Upper lobe of right lung (tissue), 1 donor: ENCODE measurements at regions not wholly inside any gene's neighbourhood (a gene's known extent, or its start where the extent isn't known, plus 50 kb on each side); places are given as distances from the start of the nearest gene placed in this dataset.
A peak's percentile ranks its signal among the peaks of the same experiment; 100 is the strongest.
"Not testable (repeated sequence)": the region's sequence is repeated elsewhere in the genome, so short reads cannot be mapped to it uniquely, and the experiment has no call there.

Experiments used
- ATAC-seq: fragments of 200-7000 bp; cut with Tn5 transposase; one replicate; pipeline ENCODE4 v1.9.1; 2020; ENCODE audit warnings: mild to moderate bottlenecking, moderate library complexity
- DNase-seq: peaks from one replicate; pipeline ENCODE4 v3.0.0-alpha.2; 2020
- H3K27ac ChIP-seq: fragments of 200-600 bp; one replicate; pipeline ENCODE4 v1.8.0; 2022
- H3K27me3 ChIP-seq: fragments of 200-600 bp; one replicate; pipeline ENCODE4 v1.8.0; 2022; ENCODE audit warnings: mild to moderate bottlenecking
- H3K36me3 ChIP-seq: fragments of 200-600 bp; one replicate; pipeline ENCODE4 v1.8.0; 2022
- H3K4me1 ChIP-seq: fragments of 200-600 bp; one replicate; pipeline ENCODE4 v1.8.0; 2022
- H3K4me3 ChIP-seq: fragments of 200-600 bp; one replicate; pipeline ENCODE4 v1.8.0; 2022; ENCODE audit warnings: mild to moderate bottlenecking
- H3K9me3 ChIP-seq: fragments of 200-600 bp; one replicate; pipeline ENCODE4 v1.8.0; 2022
- intact Hi-C: fragments of 100-400 bp; cut with DNase I; formaldehyde crosslinking; loops from one replicate; pipeline ENCODE4 v1.11.0; 2022
- TF ChIP-seq, protein P1 (sequence below): fragments of 200-600 bp; IDR thresholded peaks from one replicate; pipeline ENCODE4 v1.8.0; 2022; ENCODE audit warnings: antibody characterized with exemption
- donor health status: DM: no; HTN: yes; CAD: no; lungs with severe emphysema.

DNA sequence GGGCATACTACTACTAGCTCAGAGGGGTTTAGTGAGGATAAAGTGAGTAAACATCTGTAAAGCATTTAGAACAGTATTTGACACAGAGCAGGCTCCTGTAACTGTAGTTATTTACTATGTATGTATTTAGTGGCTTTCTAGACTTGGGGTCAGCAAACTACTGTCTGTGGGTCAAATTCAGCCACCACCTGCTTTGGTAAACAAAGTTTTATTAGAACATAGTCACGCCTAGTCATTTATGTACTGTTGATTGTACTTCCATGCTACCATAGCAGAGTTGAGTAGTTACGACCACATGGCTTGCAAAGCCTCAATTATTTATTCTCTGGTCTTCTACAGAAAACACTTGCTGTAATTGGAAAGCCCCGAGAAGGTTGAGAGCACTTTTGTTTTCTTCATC, 248.5 kb upstream of the PLPP4 start:
- Histone ChIP-seq H3K4me3 (no peak overlapping the region), H3K4me1 (no peaks in the 10 kb centered on the region), H3K27ac (no peak overlapping the region), H3K27me3 (no peaks in the 10 kb centered on the region), H3K36me3 (no peaks in the 10 kb centered on the region), H3K9me3 (no peaks in the 10 kb centered on the region)
- TF ChIP-seq, protein P1, sequence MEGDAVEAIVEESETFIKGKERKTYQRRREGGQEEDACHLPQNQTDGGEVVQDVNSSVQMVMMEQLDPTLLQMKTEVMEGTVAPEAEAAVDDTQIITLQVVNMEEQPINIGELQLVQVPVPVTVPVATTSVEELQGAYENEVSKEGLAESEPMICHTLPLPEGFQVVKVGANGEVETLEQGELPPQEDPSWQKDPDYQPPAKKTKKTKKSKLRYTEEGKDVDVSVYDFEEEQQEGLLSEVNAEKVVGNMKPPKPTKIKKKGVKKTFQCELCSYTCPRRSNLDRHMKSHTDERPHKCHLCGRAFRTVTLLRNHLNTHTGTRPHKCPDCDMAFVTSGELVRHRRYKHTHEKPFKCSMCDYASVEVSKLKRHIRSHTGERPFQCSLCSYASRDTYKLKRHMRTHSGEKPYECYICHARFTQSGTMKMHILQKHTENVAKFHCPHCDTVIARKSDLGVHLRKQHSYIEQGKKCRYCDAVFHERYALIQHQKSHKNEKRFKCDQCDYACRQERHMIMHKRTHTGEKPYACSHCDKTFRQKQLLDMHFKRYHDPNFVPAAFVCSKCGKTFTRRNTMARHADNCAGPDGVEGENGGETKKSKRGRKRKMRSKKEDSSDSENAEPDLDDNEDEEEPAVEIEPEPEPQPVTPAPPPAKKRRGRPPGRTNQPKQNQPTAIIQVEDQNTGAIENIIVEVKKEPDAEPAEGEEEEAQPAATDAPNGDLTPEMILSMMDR = no peak
- intact Hi-C loops = no loop called here
- no peak for ATAC-seq
- no peak for DNase-seq

DNA sequence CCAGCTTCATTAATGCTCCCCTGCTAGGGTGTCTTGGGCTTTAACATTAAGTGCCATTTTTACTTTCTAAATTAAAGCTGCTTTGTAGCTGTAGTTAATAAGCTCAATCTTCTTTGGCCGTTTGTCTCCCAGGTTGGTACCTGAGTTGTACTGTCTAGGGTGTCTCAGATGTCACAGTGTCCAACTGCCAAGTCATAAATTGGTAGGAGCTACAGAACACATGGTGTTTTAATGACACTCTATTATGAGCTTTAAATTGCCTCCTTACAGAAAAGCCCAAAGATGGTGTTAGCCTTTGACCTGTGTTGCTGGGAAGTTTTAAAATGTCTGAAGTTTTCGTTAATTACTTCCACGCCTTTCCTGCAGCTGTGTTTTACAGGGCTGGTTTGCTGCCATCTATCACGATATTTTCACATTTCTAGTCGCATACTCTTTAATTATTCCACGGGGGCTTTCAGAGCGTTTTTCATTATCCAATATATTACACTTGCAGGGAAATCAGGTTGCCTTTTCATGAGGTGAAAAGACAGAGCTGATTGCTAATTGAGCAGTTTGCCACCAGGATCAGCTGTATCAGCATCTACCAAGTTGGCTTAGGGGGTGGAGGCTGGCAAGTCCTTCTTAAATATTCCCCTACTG, 247.8 kb upstream of the PLPP4 start:
- DNase-seq (no peak), ATAC-seq (no peak)
- Histone ChIP-seq H3K4me1 (no peaks in the 10 kb centered on the region), H3K36me3 (no peaks in the 10 kb centered on the region), H3K27ac (no peak overlapping the region), H3K4me3 (no peak overlapping the region), H3K27me3 (no peaks in the 10 kb centered on the region), H3K9me3 (no peaks in the 10 kb centered on the region)
- TF ChIP-seq, protein P1 = no peak
- intact Hi-C loops = no loop called here

DNA sequence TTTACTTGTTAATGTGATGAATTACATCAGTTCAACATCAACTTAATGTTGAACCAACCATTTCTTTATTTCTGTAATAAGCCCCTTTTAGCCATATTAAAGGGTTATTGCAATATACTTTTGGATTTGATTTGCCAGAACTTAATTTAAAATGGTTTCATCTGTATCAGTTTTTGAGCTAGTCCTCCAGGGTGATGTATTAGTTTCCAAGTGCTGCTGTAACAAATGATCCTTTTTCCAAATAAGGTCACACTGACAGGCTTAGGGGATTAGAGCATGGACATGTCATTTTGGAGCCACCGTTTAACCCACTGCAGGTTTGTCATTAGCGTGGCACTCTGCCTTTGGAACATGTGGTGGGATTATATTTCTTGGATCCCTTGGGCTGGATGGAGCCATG, 244.8 kb upstream of the PLPP4 start:
- no peak for ATAC-seq
- TF ChIP-seq, protein P1 = no peak
- intact Hi-C loops = no loop called here

DNA sequence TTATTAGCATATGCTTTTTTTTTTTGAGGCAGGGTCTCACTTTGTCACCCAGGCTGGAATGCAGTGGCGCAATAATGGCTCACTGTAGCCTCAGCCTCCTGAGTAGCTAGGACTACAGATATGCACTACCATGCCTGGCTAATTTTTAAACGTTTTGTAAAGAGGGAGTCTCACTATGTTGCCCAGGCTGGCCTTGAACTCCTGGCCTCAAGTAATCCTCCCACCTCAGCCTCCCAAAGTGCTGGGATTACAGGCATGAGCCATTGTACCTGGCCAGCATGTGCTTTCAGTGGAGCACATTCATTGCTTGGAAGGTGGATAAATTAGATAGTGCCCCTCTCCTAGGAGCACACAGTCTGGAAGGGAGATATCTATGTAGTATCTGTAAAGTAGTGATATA, 243.7 kb upstream of the PLPP4 start:
- H3K4me1 ChIP-seq, intact Hi-C loops, H3K27me3 ChIP-seq, H3K4me3 ChIP-seq, DNase-seq, H3K27ac ChIP-seq, H3K9me3 ChIP-seq, ATAC-seq, H3K36me3 ChIP-seq: not testable (repeated sequence)

More for the DNA sequence above, 244.8 kb upstream of the PLPP4 start:
- Histone ChIP-seq H3K36me3 (no peaks in the 10 kb centered on the region), H3K4me1 (no peaks in the 10 kb centered on the region), H3K27me3 (no peaks in the 10 kb centered on the region), H3K27ac (no peak overlapping the region), H3K4me3 (no peak overlapping the region), H3K9me3 (no peaks in the 10 kb centered on the region)
- DNase-seq = no peak

DNA sequence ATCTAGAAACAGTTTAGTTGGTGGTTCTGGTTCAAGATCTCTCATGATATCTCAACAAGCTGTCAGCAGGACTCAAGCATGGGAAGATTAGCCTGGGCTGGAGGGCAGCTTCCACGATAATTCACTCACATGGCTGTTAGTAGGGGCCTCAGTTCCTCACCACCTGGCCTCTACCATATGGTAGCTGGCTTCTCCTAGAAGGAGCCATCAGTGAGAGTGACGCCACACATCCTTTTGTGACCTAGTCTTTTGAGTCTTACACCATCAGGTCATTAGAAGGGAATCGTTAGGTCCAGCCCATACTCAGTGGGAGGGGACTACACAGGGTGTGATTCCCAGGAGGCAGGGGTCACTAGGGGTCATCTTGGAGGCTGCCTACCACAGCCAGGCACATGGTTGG, 239.3 kb upstream of the PLPP4 start:
- Histone ChIP-seq H3K4me3 (no peak overlapping the region), H3K27ac (no peak overlapping the region), H3K4me1 (no peaks in the 10 kb centered on the region), H3K9me3 (no peaks in the 10 kb centered on the region), H3K27me3 (no peaks in the 10 kb centered on the region), H3K36me3 (no peaks in the 10 kb centered on the region)
- no peak for DNase-seq
- peak; percentile 19 for ATAC-seq
- intact Hi-C loops = no loop called here
- TF ChIP-seq, protein P1 = no peak

DNA sequence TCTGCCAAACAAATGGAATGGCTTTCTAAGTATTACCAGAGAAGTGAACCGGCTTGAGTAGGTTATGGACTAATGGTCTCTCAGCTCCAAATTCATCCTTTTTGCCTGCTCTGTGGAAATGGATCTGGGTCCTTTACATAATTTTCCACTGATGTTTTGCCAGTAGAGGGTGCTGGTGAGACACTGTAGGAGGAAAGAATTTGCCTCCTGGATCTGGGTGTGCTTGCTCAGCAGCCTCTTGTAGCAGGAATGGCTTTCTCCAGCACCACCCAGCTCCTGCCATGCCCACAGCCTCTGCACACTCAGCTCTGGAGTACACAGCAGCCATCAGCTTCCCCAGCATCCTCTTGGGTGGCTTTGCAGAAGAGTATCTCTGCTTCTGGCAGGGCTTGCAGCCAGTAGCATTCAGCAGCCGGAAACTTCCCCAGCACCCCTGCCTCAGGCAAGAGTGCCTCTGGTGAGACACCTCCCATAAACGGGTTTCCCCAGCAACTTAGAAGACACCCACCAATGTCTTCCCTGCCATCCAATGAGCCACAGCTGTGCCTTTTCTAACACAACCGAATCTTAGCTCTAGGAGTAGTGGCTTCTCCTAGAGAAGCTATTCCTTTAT, 235.0 kb upstream of the PLPP4 start:
- Histone ChIP-seq H3K27me3 (no peaks in the 10 kb centered on the region), H3K4me1 (no peaks in the 10 kb centered on the region), H3K9me3 (no peaks in the 10 kb centered on the region), H3K4me3 (no peak overlapping the region), H3K27ac (no peak overlapping the region), H3K36me3 (no peaks in the 10 kb centered on the region)
- ATAC-seq = peak; percentile 80
- TF ChIP-seq, protein P1 = peak; percentile 45
- intact Hi-C loops = no loop called here
- no peak for DNase-seq
